WTC11 (cell line): ENCODE measurements at regions not wholly inside any gene's neighbourhood (a gene's known extent, or its start where the extent isn't known, plus 50 kb on each side); places are given as distances from the start of the nearest gene placed in this dataset.

Experiments
- ATAC-seq: fragments of 200-7000 bp; cut with Tn5 transposase; 2 replicates; pipeline ENCODE4 v1.10.0; 2021; ENCODE audit warnings: mild to moderate bottlenecking, moderate library complexity
- CTCF ChIA-PET: fragments of 300-600 bp; sonication (Branson Sonifier 250); formaldehyde crosslinking; loops from one replicate; lab custom pipeline; 2021; ENCODE audit warnings: antibody characterized with exemption; lab: Charles Lee
- POLR2A ChIA-PET: fragments of 350-600 bp; sonication (Branson Sonifier 250); formaldehyde crosslinking; loops from one replicate; lab custom pipeline; 2021; ENCODE audit warnings: antibody characterized with exemption; lab: Charles Lee
- DNase-seq: peaks from one replicate; pipeline ENCODE4 v3.0.0; 2021; ENCODE audit warnings: low spot score
- H3K27ac Mint-ChIP-seq: 2 replicates; pipeline ENCODE4 v1.8.0; 2021; ENCODE audit warnings: mixed read lengths
- H3K27me3 Mint-ChIP-seq: 2 replicates; pipeline ENCODE4 v1.8.0; 2021; ENCODE audit warnings: low read depth, mild to moderate bottlenecking, moderate library complexity, mixed read lengths
- H3K36me3 Mint-ChIP-seq: 2 replicates; pipeline ENCODE4 v1.8.0; 2021; ENCODE audit warnings: mixed read lengths
- H3K4me1 Mint-ChIP-seq: 2 replicates; pipeline ENCODE4 v1.8.0; 2022; ENCODE audit warnings: mixed read lengths
- H3K4me3 Mint-ChIP-seq: 2 replicates; pipeline ENCODE4 v1.8.0; 2021; ENCODE audit warnings: mild to moderate bottlenecking, moderate library complexity, mixed read lengths
- H3K9me3 Mint-ChIP-seq: 2 replicates; pipeline ENCODE4 v1.8.0; 2021; ENCODE audit warnings: mixed read lengths
- ESRRA ChIP-seq: sonication (generic); formaldehyde crosslinking; IDR thresholded peaks from 2 replicates; pipeline ENCODE4 v1.8.1; 2022; ENCODE audit warnings: mild to moderate bottlenecking, missing genetic modification reagents, borderline replicate concordance
- GABPB1 ChIP-seq: sonication (generic); formaldehyde crosslinking; IDR thresholded peaks from 2 replicates; pipeline ENCODE4 v1.8.1; 2023; ENCODE audit warnings: mild to moderate bottlenecking, missing genetic modification reagents
- GTF2I ChIP-seq: fragments of 250-450 bp; sonication (Bioruptor Pico); conservative IDR thresholded peaks from 2 replicates; pipeline ENCODE4 v1.4.0; 2021; ENCODE audit warnings: mild to moderate bottlenecking
- KAT7 ChIP-seq: sonication (generic); formaldehyde crosslinking; IDR thresholded peaks from 2 replicates; pipeline ENCODE4 v1.8.1; 2023; ENCODE audit warnings: missing genetic modification reagents, mild to moderate bottlenecking, borderline replicate concordance
- NFATC4 ChIP-seq: fragments of 250-450 bp; sonication (Bioruptor Pico); IDR thresholded peaks from 2 replicates; pipeline ENCODE4 v1.9.0; 2021; ENCODE audit warnings: mild to moderate bottlenecking
- RORB ChIP-seq: fragments of 250-450 bp; sonication (Bioruptor Pico); IDR thresholded peaks from 2 replicates; pipeline ENCODE4 v1.9.0; 2021; ENCODE audit warnings: mild to moderate bottlenecking
- SMAD4 ChIP-seq: sonication (generic); formaldehyde crosslinking; IDR thresholded peaks from 2 replicates; pipeline ENCODE4 v1.8.0; 2022; ENCODE audit warnings: mild to moderate bottlenecking, missing genetic modification reagents
- SOX15 ChIP-seq: fragments of 250-450 bp; sonication (Bioruptor Pico); IDR thresholded peaks from 2 replicates; pipeline ENCODE4 v1.9.0; 2021; ENCODE audit warnings: mild to moderate bottlenecking
- TEAD4 ChIP-seq: sonication (generic); formaldehyde crosslinking; IDR thresholded peaks from 2 replicates; pipeline ENCODE4 v1.8.0; 2022; ENCODE audit warnings: mild to moderate bottlenecking, missing genetic modification reagents
- TF ChIP-seq, protein P1 (sequence below): sonication (generic); formaldehyde crosslinking; IDR thresholded peaks from 2 replicates; pipeline ENCODE4 v1.8.0; 2022; ENCODE audit warnings: mild to moderate bottlenecking, missing genetic modification reagents
- TF ChIP-seq, protein P2 (sequence below): sonication (generic); formaldehyde crosslinking; IDR thresholded peaks from 2 replicates; pipeline ENCODE4 v1.8.1; 2023; ENCODE audit warnings: mild to moderate bottlenecking, missing genetic modification reagents
- TF ChIP-seq, protein P3 (sequence below): fragments of 250-450 bp; sonication (Bioruptor Pico); IDR thresholded peaks from 2 replicates; pipeline ENCODE4 v1.9.0; 2021; ENCODE audit warnings: mild to moderate bottlenecking
- TF ChIP-seq, protein P4 (sequence below): fragments of 250-450 bp; sonication (Bioruptor Pico); conservative IDR thresholded peaks from 2 replicates; pipeline ENCODE4 v1.9.0; 2021; ENCODE audit warnings: mild to moderate bottlenecking
- TF ChIP-seq, protein P5 (sequence below): sonication (generic); formaldehyde crosslinking; IDR thresholded peaks from 2 replicates; pipeline ENCODE4 v1.8.1; 2023; ENCODE audit warnings: mild to moderate bottlenecking, missing genetic modification reagents, borderline replicate concordance

- ChIA-PET CTCF (interaction anchor here (0.9 to 3.3 kb wide), 3 partner anchors 12 to 102 kb away, joined by 3 to 26 read pairs (median 3); no protein-coding TSS in a partner anchor), POLR2A (interaction anchor here (0.6 kb wide), 1 partner anchor 403 kb away, joined by 3 read pairs; no protein-coding TSS in a partner anchor)
- Mint-ChIP-seq H3K36me3 (peaks cover 7% of the 10 kb centered on the region), H3K27ac (no peak overlapping the region), H3K4me1 (peaks cover 22% of the 10 kb centered on the region), H3K9me3 (peaks cover 13% of the 10 kb centered on the region), H3K27me3 (peaks cover 32% of the 10 kb centered on the region), H3K4me3 (no peak overlapping the region)
- DNase-seq (no peak), ATAC-seq (no peak)
- TF ChIP-seq, protein P1, sequence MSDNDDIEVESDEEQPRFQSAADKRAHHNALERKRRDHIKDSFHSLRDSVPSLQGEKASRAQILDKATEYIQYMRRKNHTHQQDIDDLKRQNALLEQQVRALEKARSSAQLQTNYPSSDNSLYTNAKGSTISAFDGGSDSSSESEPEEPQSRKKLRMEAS: no peak
- no peak for TF ChIP-seq RORB (CRISPR knock-in tag)
- no peak for TF ChIP-seq SOX15
- TF ChIP-seq SMAD4 (CRISPR knock-in tag): no peak
- no peak for TF ChIP-seq KAT7 (CRISPR knock-in tag)
- no peak for TF ChIP-seq TEAD4 (CRISPR knock-in tag)
- TF ChIP-seq, protein P2, sequence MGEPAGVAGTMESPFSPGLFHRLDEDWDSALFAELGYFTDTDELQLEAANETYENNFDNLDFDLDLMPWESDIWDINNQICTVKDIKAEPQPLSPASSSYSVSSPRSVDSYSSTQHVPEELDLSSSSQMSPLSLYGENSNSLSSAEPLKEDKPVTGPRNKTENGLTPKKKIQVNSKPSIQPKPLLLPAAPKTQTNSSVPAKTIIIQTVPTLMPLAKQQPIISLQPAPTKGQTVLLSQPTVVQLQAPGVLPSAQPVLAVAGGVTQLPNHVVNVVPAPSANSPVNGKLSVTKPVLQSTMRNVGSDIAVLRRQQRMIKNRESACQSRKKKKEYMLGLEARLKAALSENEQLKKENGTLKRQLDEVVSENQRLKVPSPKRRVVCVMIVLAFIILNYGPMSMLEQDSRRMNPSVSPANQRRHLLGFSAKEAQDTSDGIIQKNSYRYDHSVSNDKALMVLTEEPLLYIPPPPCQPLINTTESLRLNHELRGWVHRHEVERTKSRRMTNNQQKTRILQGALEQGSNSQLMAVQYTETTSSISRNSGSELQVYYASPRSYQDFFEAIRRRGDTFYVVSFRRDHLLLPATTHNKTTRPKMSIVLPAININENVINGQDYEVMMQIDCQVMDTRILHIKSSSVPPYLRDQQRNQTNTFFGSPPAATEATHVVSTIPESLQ (CRISPR knock-in tag): no peak
- no peak for TF ChIP-seq ESRRA (CRISPR knock-in tag)
- TF ChIP-seq, protein P3, sequence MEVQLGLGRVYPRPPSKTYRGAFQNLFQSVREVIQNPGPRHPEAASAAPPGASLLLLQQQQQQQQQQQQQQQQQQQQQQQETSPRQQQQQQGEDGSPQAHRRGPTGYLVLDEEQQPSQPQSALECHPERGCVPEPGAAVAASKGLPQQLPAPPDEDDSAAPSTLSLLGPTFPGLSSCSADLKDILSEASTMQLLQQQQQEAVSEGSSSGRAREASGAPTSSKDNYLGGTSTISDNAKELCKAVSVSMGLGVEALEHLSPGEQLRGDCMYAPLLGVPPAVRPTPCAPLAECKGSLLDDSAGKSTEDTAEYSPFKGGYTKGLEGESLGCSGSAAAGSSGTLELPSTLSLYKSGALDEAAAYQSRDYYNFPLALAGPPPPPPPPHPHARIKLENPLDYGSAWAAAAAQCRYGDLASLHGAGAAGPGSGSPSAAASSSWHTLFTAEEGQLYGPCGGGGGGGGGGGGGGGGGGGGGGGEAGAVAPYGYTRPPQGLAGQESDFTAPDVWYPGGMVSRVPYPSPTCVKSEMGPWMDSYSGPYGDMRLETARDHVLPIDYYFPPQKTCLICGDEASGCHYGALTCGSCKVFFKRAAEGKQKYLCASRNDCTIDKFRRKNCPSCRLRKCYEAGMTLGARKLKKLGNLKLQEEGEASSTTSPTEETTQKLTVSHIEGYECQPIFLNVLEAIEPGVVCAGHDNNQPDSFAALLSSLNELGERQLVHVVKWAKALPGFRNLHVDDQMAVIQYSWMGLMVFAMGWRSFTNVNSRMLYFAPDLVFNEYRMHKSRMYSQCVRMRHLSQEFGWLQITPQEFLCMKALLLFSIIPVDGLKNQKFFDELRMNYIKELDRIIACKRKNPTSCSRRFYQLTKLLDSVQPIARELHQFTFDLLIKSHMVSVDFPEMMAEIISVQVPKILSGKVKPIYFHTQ: no peak
- no peak for TF ChIP-seq GABPB1
- no peak for TF ChIP-seq GTF2I (CRISPR knock-in tag)
- TF ChIP-seq NFATC4 (CRISPR knock-in tag): no peak
- TF ChIP-seq, protein P4, sequence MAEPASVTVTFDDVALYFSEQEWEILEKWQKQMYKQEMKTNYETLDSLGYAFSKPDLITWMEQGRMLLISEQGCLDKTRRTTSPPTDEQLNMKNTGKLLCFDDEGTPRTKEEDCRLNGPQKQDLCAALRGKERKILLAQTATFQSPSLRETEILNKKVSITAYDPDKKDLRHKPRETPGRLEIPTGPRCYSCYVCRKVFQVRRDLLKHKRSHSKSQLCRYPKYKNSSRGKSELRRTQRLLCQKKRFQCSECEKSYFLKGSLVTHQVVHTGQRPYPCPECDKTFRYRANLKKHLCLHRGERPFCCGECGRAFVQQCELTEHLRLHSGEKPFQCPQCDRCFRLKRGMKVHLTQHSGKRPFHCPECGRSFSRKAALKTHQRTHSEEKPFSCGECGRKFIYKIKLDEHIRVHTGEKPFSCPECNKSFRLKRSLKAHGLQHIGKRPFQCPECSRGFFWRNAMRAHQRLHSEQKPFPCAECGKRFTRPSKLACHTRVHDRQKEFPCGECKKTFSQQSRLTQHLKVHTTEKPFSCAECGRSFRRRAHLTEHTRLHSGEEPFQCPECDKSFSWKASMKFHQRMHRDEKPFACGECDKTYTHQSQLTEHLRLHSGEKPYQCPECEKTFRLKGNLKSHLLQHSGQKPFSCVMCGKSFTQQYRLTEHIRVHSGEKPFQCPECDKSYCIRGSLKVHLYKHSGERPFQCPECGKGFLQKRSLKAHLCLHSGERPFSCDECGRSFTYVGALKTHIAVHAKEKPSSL: no peak
- TF ChIP-seq, protein P5, sequence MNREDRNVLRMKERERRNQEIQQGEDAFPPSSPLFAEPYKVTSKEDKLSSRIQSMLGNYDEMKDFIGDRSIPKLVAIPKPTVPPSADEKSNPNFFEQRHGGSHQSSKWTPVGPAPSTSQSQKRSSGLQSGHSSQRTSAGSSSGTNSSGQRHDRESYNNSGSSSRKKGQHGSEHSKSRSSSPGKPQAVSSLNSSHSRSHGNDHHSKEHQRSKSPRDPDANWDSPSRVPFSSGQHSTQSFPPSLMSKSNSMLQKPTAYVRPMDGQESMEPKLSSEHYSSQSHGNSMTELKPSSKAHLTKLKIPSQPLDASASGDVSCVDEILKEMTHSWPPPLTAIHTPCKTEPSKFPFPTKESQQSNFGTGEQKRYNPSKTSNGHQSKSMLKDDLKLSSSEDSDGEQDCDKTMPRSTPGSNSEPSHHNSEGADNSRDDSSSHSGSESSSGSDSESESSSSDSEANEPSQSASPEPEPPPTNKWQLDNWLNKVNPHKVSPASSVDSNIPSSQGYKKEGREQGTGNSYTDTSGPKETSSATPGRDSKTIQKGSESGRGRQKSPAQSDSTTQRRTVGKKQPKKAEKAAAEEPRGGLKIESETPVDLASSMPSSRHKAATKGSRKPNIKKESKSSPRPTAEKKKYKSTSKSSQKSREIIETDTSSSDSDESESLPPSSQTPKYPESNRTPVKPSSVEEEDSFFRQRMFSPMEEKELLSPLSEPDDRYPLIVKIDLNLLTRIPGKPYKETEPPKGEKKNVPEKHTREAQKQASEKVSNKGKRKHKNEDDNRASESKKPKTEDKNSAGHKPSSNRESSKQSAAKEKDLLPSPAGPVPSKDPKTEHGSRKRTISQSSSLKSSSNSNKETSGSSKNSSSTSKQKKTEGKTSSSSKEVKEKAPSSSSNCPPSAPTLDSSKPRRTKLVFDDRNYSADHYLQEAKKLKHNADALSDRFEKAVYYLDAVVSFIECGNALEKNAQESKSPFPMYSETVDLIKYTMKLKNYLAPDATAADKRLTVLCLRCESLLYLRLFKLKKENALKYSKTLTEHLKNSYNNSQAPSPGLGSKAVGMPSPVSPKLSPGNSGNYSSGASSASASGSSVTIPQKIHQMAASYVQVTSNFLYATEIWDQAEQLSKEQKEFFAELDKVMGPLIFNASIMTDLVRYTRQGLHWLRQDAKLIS (CRISPR knock-in tag): no peak
Observed at GRCh38 chr4:3869174-3869572, 103.0 kb downstream of the ADRA2C start.
